PC-3 (cell line): ENCODE measurements at regions not wholly inside any gene's neighbourhood (a gene's known extent, or its start where the extent isn't known, plus 50 kb on each side); places are given as distances from the start of the nearest gene placed in this dataset.

ENCODE experiments used
- ATAC-seq: fragments of 200-7000 bp; cut with Tn5 transposase; 2 replicates; pipeline ENCODE4 v1.9.1; 2020; ENCODE audit warnings: mild to moderate bottlenecking, moderate library complexity
- BruUV-seq: library from RNA; stranded (reverse); fragments of 400-500 nt; replicated peaks from 2 replicates; lab custom pipeline; 2021; lab: Mats Ljungman, UMichigan
- CTCF ChIA-PET: fragments of 300-600 bp; sonication (Branson Sonifier 250); formaldehyde crosslinking; loops from one replicate; lab custom pipeline; 2022; ENCODE audit warnings: antibody characterized with exemption; lab: Charles Lee
- POLR2A ChIA-PET: fragments of 300-600 bp; sonication (Branson Sonifier 250); formaldehyde crosslinking; loops from one replicate; lab custom pipeline; 2022; ENCODE audit warnings: antibody characterized with exemption; ENCODE audit not compliant: unreplicated experiment; lab: Charles Lee
- DNase-seq: peaks from one replicate; pipeline ENCODE4 v3.0.0-alpha.2; 2015
- H2AFZ ChIP-seq: fragments of 300-600 bp; sonication (generic); 2 replicates; pipeline ENCODE4 v1.6.0; 2016; ENCODE audit warnings: antibody characterized with exemption, low read length
- H3F3A ChIP-seq: fragments of 300-600 bp; sonication (generic); one replicate; pipeline ENCODE4 v1.6.0; 2017; ENCODE audit warnings: antibody characterized with exemption, low read length, control low read depth, mild to moderate bottlenecking; ENCODE audit not compliant: unreplicated experiment
- H3K27ac ChIP-seq: fragments of 300-600 bp; sonication (generic); 2 replicates; pipeline ENCODE4 v1.5.1; 2016; ENCODE audit warnings: mild to moderate bottlenecking, low read length
- H3K27me3 ChIP-seq: fragments of 300-600 bp; sonication (generic); 2 replicates; pipeline ENCODE4 v1.6.1; 2016; ENCODE audit warnings: low read length, mixed read lengths
- H3K36me3 ChIP-seq: fragments of 300-600 bp; sonication (generic); 2 replicates; pipeline ENCODE4 v1.6.1; 2016; ENCODE audit warnings: low read depth, mixed run types, low read length, mixed read lengths
- H3K4me1 ChIP-seq: fragments of 300-600 bp; sonication (generic); 2 replicates; pipeline ENCODE4 v1.5.1; 2016; ENCODE audit warnings: low read length; ENCODE audit not compliant: insufficient read depth
- H3K4me2 ChIP-seq: fragments of 300-600 bp; sonication (generic); 2 replicates; pipeline ENCODE4 v1.6.0; 2016; ENCODE audit warnings: low read length
- H3K4me3 ChIP-seq: fragments of 300-600 bp; sonication (generic); 2 replicates; pipeline ENCODE4 v1.5.1; 2016; ENCODE audit warnings: mild to moderate bottlenecking, low read length, mixed read lengths
- H3K79me2 ChIP-seq: fragments of 300-600 bp; sonication (generic); 2 replicates; pipeline ENCODE4 v1.6.1; 2017; ENCODE audit warnings: low read length, mixed read lengths
- H3K9ac ChIP-seq: fragments of 300-600 bp; sonication (generic); 2 replicates; pipeline ENCODE4 v1.6.0; 2016; ENCODE audit warnings: mild to moderate bottlenecking, low read length
- H3K9me2 ChIP-seq: fragments of 300-600 bp; sonication (generic); replicated peaks from 2 replicates; pipeline ENCODE4 v1.6.1; 2016; ENCODE audit warnings: mixed run types, low read length, mixed read lengths
- H3K9me3 ChIP-seq: fragments of 300-600 bp; sonication (generic); 2 replicates; pipeline ENCODE4 v1.6.1; 2016; ENCODE audit warnings: low read length, mixed read lengths
- H4K20me1 ChIP-seq: fragments of 300-600 bp; sonication (generic); 2 replicates; pipeline ENCODE4 v1.6.1; 2016; ENCODE audit warnings: low read length, mixed read lengths
- EZH2 ChIP-seq: fragments of 300-600 bp; sonication (generic); IDR thresholded peaks from one replicate; pipeline ENCODE4 v1.6.1; 2017; ENCODE audit warnings: antibody characterized with exemption, mild to moderate bottlenecking, low read length; ENCODE audit not compliant: unreplicated experiment
- EZH2phosphoT487 ChIP-seq: fragments of 300-600 bp; sonication (generic); IDR thresholded peaks from 2 replicates; pipeline ENCODE4 v1.6.1; 2018; ENCODE audit warnings: mild to moderate bottlenecking, antibody characterized with exemption, low read length, borderline replicate concordance
- intact Hi-C: fragments of 100-400 bp; cut with micrococcal nuclease; formaldehyde crosslinking; loops from 2 replicates; pipeline ENCODE4 v1.9.0; 2023
- TF ChIP-seq, protein P1 (sequence below): fragments of 300-600 bp; sonication (generic); conservative IDR thresholded peaks from 2 replicates; pipeline ENCODE4 v1.5.1; 2017; ENCODE audit warnings: antibody characterized with exemption, low read depth, mild to moderate bottlenecking, low read length

DNA sequence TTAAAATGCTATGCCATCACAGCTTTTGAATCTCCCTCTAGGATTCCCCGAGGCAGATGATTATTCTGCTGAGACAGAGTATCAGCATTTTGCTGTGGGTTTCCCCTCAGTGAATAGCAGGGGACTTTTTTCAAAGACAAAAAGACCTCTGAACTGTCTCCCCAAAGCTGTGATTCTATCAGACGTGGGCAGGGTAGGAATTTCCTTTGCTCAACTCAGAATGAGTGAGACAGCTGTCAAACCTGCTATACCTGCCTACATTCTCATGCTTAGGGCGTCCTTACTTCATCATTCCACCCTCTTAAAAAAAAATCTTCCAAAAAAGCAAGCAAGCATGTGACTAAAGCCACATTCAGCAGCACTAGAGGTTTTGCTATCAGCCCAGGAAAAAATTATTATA lies 147.6 kb upstream of the FAM83B start:
- ChIA-PET POLR2A (no interaction called here), CTCF (no interaction called here)
- H3K4me1 ChIP-seq, result peaks cover 42% of the 10 kb centered on the region
- BruUV-seq, result no TSS peak
- no peaks in the 10 kb centered on the region for H3K79me2 ChIP-seq
- H3K36me3 ChIP-seq, result no peaks in the 10 kb centered on the region
- no peaks in the 10 kb centered on the region for H3K9me2 ChIP-seq
- H3F3A ChIP-seq, result no peaks in the 10 kb centered on the region
- no peaks in the 10 kb centered on the region for H4K20me1 ChIP-seq
- DNase-seq (peak; percentile 88), ATAC-seq (peak; percentile 46; the same call in 1 of the 2 replicates)
- H2AFZ ChIP-seq, result peak overlapping the region; percentile 17
- no peak overlapping the region for H3K4me3 ChIP-seq
- H3K27me3 ChIP-seq, result no peaks in the 10 kb centered on the region
- no peaks in the 10 kb centered on the region for H3K9me3 ChIP-seq
- peak overlapping the region; percentile 68 for H3K4me2 ChIP-seq
- intact Hi-C loops, result loop anchor here (5.0 kb wide), 1 partner anchor 228 kb away; no protein-coding TSS in a partner anchor
- peak overlapping the region; percentile 37 for H3K27ac ChIP-seq
- TF ChIP-seq EZH2 (no peak), EZH2phosphoT487 (no peak)
- TF ChIP-seq, protein P1, sequence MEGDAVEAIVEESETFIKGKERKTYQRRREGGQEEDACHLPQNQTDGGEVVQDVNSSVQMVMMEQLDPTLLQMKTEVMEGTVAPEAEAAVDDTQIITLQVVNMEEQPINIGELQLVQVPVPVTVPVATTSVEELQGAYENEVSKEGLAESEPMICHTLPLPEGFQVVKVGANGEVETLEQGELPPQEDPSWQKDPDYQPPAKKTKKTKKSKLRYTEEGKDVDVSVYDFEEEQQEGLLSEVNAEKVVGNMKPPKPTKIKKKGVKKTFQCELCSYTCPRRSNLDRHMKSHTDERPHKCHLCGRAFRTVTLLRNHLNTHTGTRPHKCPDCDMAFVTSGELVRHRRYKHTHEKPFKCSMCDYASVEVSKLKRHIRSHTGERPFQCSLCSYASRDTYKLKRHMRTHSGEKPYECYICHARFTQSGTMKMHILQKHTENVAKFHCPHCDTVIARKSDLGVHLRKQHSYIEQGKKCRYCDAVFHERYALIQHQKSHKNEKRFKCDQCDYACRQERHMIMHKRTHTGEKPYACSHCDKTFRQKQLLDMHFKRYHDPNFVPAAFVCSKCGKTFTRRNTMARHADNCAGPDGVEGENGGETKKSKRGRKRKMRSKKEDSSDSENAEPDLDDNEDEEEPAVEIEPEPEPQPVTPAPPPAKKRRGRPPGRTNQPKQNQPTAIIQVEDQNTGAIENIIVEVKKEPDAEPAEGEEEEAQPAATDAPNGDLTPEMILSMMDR, result no peak
- H3K9ac ChIP-seq, result no peak overlapping the region

DNA sequence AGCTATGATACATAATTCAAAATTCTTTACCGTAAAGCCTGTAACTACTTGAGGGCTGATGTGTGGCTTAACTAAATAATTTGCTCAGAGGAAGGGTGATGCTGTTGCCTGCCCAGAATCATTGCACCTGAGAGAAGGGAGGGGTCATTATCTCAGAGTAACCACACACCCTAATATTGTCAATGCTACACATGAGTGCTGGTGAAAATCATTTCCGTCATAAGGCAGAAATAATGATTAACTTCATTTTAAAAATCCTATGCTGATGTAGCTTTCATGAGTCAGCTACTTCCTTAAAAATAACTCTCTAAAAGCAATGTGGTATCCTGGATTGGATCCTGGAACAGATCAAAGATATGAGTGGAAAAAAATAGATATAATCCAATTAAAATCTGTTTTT lies 146.4 kb upstream of the FAM83B start:
- CTCF ChIA-PET, result no interaction called here

DNA sequence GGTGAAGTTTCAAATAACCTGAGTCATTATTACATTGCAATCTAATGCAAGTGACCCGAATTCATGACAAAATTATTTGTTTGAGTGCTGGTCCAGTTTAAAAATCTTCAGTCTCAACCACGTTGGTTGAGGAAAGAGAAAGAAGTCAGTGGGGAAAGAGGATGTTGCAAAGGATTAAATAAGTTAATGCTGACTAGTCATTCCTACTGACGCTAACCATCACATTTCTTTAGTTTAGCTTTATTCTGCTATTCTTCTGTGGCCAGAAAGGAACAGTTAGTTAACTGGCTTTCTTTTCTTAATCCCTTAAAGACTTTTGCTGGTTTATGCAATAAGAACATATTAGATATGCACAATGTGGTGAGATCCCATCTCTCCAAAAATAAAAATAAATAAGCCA lies 143.8 kb upstream of the FAM83B start:
- no peaks in the 10 kb centered on the region for H3K9me3 ChIP-seq
- H3K79me2 ChIP-seq, result no peaks in the 10 kb centered on the region
- intact Hi-C loops, result no loop called here
- H3K9me2 ChIP-seq, result no peaks in the 10 kb centered on the region
- DNase-seq (no peak), ATAC-seq (no peak)
- no peak overlapping the region for H3K9ac ChIP-seq
- H3K4me2 ChIP-seq, result no peak overlapping the region
- peaks cover 27% of the 10 kb centered on the region for H3K4me1 ChIP-seq
- no peak overlapping the region for H2AFZ ChIP-seq
- no peaks in the 10 kb centered on the region for H4K20me1 ChIP-seq
- no TSS peak for BruUV-seq
- no peaks in the 10 kb centered on the region for H3F3A ChIP-seq
- H3K27ac ChIP-seq, result no peak overlapping the region
- H3K4me3 ChIP-seq, result no peak overlapping the region
- CTCF ChIA-PET, result no interaction called here
- TF ChIP-seq EZH2phosphoT487 (no peak), EZH2 (no peak)
- TF ChIP-seq, protein P1, result no peak
- POLR2A ChIA-PET, result interaction anchor here (0.6 kb wide), 1 partner anchor 199 kb away, joined by 3 read pairs; no protein-coding TSS in a partner anchor
- H3K27me3 ChIP-seq, result no peaks in the 10 kb centered on the region
- no peaks in the 10 kb centered on the region for H3K36me3 ChIP-seq

More for the DNA sequence above, 146.4 kb upstream of the FAM83B start:
- Histone ChIP-seq H3K27ac (no peak overlapping the region), H4K20me1 (no peaks in the 10 kb centered on the region), H3K79me2 (no peaks in the 10 kb centered on the region), H3K9me2 (no peaks in the 10 kb centered on the region), H3K36me3 (no peaks in the 10 kb centered on the region), H2AFZ (no peak overlapping the region), H3K4me1 (peaks cover 34% of the 10 kb centered on the region), H3K27me3 (no peaks in the 10 kb centered on the region), H3K9ac (no peak overlapping the region), H3K4me3 (no peak overlapping the region), H3K4me2 (no peak overlapping the region; the same call in 1 of the 2 replicates), H3K9me3 (no peaks in the 10 kb centered on the region), H3F3A (no peaks in the 10 kb centered on the region)
- no peak for TF ChIP-seq EZH2
- TF ChIP-seq, protein P1, result no peak
- no peak for TF ChIP-seq EZH2phosphoT487
- POLR2A ChIA-PET, result no interaction called here
- DNase-seq (peak; percentile 11), ATAC-seq (no peak)
- no TSS peak for BruUV-seq
- intact Hi-C loops, result no loop called here
